Colonic mucosa (tissue), 4 donors: ENCODE measurements at regions not wholly inside any gene's neighbourhood (a gene's known extent, or its start where the extent isn't known, plus 50 kb on each side); places are given as distances from the start of the nearest gene placed in this dataset.

Experiments
- DNase-seq: peaks from one replicate; pipeline ENCODE4 v3.0.0-alpha.2; 2020
- H3K27ac ChIP-seq: fragments of 200-600 bp; one replicate; pipeline ENCODE4 v1.8.0; 2021
- H3K27me3 ChIP-seq: fragments of 200-600 bp; one replicate; pipeline ENCODE4 v1.8.0; 2021
- H3K36me3 ChIP-seq: fragments of 200-600 bp; one replicate; pipeline ENCODE4 v1.8.0; 2021
- H3K4me1 ChIP-seq: fragments of 200-600 bp; one replicate; pipeline ENCODE4 v1.8.0; 2021; ENCODE audit warnings: mild to moderate bottlenecking
- H3K4me3 ChIP-seq: fragments of 200-600 bp; one replicate; pipeline ENCODE4 v1.8.0; 2021
- H3K9ac ChIP-seq, 2 donors: one replicate each; pipeline ENCODE4 v1.7.0; 2013; ENCODE audit warnings: control low read depth in 2 of 2, low read depth in 2 of 2, low read length in 2 of 2
- H3K9me3 ChIP-seq: fragments of 200-600 bp; one replicate; pipeline ENCODE4 v1.8.0; 2021
- intact Hi-C: fragments of 100-400 bp; cut with DNase I; formaldehyde crosslinking; loops from one replicate; pipeline ENCODE4 v1.14.1; 2022
- TF ChIP-seq, protein P1 (sequence below): fragments of 200-600 bp; IDR thresholded peaks from one replicate; pipeline ENCODE4 v1.8.0; 2022; ENCODE audit warnings: antibody characterized with exemption, mild to moderate bottlenecking
- donor health status: healthy.
- donor health status: DM: no; HTN: no; CAD: no.
- donor health status: DM: no; HTN: no; CAD: no.

- no peaks in the 10 kb centered on the region for H3K9me3 ChIP-seq
- intact Hi-C loops: no loop called here
- H3K36me3 ChIP-seq: no peaks in the 10 kb centered on the region
- no peaks in the 10 kb centered on the region for H3K4me1 ChIP-seq
- TF ChIP-seq, protein P1, sequence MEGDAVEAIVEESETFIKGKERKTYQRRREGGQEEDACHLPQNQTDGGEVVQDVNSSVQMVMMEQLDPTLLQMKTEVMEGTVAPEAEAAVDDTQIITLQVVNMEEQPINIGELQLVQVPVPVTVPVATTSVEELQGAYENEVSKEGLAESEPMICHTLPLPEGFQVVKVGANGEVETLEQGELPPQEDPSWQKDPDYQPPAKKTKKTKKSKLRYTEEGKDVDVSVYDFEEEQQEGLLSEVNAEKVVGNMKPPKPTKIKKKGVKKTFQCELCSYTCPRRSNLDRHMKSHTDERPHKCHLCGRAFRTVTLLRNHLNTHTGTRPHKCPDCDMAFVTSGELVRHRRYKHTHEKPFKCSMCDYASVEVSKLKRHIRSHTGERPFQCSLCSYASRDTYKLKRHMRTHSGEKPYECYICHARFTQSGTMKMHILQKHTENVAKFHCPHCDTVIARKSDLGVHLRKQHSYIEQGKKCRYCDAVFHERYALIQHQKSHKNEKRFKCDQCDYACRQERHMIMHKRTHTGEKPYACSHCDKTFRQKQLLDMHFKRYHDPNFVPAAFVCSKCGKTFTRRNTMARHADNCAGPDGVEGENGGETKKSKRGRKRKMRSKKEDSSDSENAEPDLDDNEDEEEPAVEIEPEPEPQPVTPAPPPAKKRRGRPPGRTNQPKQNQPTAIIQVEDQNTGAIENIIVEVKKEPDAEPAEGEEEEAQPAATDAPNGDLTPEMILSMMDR: no peak
- H3K27ac ChIP-seq: no peak overlapping the region
- no peaks in the 10 kb centered on the region for H3K27me3 ChIP-seq
- no peak overlapping the region for H3K4me3 ChIP-seq
- no peak for DNase-seq
- H3K9ac ChIP-seq: no peak overlapping the region
Observed at GRCh38 chr13:107812014-107812412, 403.3 kb downstream of the LIG4 start.

DNA sequence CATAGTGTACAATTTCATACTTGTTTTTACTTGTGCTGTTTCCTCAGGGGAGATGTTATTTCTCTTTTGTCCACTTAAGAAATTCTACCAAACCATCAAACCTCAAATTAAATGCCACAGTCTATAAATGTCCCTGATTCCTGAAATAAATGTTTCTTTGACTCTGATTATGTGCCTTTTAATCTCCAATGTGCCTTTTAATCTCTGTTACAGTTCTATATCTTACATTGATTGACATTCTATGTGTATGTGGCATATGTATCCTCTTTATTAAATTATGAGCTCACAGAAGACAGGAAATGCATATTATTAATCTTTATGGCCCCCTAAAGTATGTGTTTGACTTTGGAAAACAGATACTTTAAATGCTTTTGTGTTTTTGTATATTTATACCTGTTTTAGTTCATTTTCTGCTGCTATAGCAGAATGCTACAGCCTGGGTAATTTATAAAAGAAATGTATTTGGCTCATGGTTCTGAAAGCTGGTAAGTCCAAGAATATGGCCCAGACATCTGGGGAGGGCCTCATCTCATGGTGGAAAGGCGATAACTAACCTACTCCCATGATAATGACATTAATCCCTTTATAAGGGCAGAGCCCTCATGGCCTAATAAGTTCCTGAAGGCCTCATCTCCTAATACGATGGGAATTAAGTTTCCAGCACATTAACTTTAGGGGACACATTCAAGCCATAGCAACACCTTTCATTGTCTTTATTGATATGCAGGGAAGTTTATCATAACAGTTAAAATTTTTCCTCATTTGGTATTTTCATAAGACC is 403.9 kb downstream of the LIG4 start:
- Histone ChIP-seq H3K4me1 (no peaks in the 10 kb centered on the region), H3K4me3 (no peak overlapping the region), H3K36me3 (no peaks in the 10 kb centered on the region), H3K9ac (no peak overlapping the region), H3K27ac (no peak overlapping the region), H3K9me3 (no peaks in the 10 kb centered on the region), H3K27me3 (no peaks in the 10 kb centered on the region)
- intact Hi-C loops: no loop called here
- DNase-seq: no peak
- TF ChIP-seq, protein P1: no peak

DNA sequence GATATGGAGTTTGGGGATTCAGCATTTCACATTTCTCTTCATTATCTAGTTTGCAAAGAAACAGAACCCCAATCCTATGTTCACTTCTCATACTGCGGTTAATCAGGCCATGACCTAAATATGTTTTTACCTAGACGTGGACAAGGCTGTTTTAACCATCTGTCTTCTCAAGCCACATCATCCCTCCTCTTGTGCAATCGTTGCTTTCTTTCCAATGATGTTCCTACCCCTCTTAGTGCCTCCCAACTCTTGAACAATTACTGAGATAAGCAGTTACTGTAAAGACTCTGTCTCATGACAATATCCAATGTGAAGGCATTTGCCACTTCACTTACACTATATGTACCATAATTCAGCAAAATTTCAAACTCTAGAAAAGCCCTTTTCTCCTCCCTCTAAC is 406.2 kb downstream of the LIG4 start:
- intact Hi-C loops: no loop called here
- H3K36me3 ChIP-seq: no peaks in the 10 kb centered on the region
- TF ChIP-seq, protein P1: no peak
- no peaks in the 10 kb centered on the region for H3K27me3 ChIP-seq
- no peak overlapping the region for H3K9ac ChIP-seq
- H3K4me3 ChIP-seq: no peak overlapping the region
- no peaks in the 10 kb centered on the region for H3K9me3 ChIP-seq
- H3K4me1 ChIP-seq: no peaks in the 10 kb centered on the region
- DNase-seq: no peak
- H3K27ac ChIP-seq: no peak overlapping the region

DNA sequence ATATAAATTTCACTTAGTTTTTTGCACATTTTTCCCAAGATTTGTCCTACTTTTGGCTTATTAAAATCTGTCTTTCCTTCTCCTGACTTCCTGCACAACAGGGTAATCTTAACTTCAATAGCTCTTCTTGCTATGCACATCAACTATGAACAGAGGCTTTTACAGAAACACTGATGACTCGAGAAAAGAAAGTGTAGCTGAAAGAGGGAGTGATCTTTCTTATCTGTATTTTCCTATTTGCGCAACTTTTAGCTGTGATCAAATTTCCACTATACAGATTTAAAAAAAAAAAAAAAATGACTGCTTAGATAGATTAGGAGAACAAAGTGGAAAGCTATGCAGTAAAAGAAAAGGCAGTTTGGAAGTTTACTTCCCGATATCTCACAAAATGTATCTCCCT is 406.9 kb downstream of the LIG4 start:
- DNase-seq: no peak
- H3K27ac ChIP-seq: no peak overlapping the region
- TF ChIP-seq, protein P1: no peak
- no peaks in the 10 kb centered on the region for H3K9me3 ChIP-seq
- no peak overlapping the region for H3K4me3 ChIP-seq
- no peaks in the 10 kb centered on the region for H3K27me3 ChIP-seq
- no peaks in the 10 kb centered on the region for H3K36me3 ChIP-seq
- intact Hi-C loops: no loop called here
- H3K9ac ChIP-seq: no peak overlapping the region
- no peaks in the 10 kb centered on the region for H3K4me1 ChIP-seq

- intact Hi-C loops: no loop called here
- DNase-seq: no peak
- TF ChIP-seq, protein P1: no peak
- Histone ChIP-seq H3K9ac (no peak overlapping the region), H3K4me3 (no peak overlapping the region), H3K27ac (no peak overlapping the region), H3K36me3 (no peaks in the 10 kb centered on the region), H3K9me3 (no peaks in the 10 kb centered on the region), H3K27me3 (no peaks in the 10 kb centered on the region), H3K4me1 (no peaks in the 10 kb centered on the region)
Observed at GRCh38 chr13:107807306-107808073, 407.8 kb downstream of the LIG4 start.
